Fibroblast of skin of right biceps (primary cell): ENCODE measurements at regions not wholly inside any gene's neighbourhood (a gene's known extent, or its start where the extent isn't known, plus 50 kb on each side); places are given as distances from the start of the nearest gene placed in this dataset.

Experiments
- DNase-seq: peaks from one replicate; pipeline ENCODE4 v3.0.0-alpha.2; 2013

DNA sequence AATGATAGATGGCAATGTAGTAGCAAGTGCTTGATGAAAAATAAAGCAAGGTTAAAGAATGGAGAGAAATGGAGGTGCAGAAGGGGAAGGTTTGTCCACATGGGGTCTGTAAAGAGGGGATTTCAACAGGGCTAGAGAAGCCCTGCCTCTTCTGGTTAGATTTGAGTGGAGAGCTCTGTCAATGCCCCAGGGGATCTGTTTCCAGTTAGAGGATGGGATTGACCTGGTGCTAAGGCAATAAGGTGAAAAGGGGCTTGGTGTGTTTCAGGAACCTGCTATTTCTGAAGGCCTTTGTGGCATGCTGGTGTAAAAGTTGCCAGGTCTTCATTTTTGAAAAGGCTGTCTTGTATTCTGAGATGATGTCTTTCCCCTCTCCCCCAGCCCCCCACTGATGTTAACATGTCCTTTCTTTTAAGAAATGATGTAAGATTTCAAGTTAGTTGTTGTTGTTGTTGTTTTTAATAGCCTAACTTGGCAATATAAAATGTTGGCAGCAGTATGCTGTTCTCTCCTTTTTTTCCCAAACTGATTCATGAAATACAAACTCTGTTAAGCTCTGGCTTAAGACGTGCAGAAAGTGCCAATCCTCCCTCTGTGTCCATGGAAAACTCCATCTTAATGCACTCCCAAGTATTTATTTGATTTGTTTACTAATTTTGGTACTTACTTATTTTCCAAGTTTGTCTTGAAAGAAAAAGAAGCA is 370.3 kb upstream of the ADGRL2 start:
- no peak for DNase-seq

DNA sequence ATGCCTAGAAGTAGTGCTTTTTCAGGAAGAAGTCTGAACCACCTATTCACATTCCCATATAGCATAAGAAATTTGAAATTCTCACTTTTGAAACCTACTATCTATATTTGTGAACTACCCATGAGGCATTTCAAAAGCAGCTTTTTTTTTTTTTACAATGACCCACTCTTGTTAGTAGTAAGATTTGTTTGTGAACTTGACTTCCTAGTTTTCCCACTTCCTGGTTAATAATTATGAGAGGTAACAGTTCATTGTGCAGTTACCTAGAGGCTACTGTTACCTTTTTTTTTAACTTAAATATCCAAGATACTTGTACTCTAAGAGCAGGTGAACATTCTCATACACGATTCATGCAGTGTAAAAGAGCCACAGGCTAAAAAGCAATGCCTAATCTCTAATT is 371.7 kb upstream of the ADGRL2 start:
- DNase-seq, result no peak

DNA sequence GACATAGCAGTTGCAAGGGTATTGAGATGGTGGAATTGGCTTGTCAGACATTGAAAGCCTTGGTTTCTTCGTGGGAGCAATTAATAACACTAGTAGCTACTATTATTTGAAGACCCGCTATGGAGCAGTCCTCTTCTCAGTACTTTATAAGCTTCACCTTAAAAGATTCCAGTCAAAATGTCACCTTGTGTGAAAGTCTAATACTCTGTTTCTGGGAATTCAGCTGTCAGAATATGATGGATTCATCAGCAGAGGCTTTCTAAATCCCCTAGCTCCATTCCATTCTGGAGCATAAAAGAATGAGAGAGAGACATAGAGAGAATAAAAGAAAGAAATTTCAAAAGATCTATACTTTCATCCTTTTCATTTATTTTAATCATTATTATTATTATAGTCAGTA is 375.9 kb upstream of the ADGRL2 start:
- DNase-seq, result no peak

DNA sequence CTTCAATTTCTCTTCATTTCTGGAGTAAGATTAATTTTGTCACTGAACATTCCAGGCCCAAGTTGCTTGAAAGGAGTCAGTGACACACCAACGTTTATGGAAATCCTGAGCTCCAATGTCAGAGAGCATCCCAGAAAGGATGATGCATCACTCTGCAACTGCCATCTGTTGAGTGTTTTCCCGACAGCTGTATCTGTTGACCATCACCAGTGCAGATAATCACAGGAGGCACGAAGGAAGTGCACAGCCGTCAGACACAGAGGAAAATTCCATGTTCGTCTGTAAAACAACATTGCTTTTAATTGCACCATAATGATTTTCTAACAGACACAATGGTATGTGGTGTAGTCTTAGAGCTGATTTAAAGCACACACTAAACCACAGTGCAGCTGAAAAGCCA is 376.7 kb upstream of the ADGRL2 start:
- peak; percentile 46 for DNase-seq

DNA sequence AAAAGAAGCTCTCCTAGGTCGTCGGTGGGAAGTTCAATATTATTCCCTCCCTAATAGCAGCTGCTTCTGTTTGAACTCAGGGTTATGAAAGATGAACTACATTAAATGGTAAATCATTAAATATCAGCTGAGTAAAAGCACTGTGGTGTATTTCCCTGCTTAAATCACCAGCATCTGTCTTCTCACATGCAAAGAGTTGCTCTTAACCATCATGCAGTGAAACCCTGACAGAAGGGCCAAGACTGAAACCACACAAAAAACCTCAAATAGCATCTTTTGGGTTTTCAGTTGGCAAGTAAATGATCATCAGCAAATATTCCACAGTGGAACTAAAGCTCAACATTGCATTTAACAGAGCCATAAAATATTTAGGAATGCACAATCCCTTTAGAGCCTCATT is 380.0 kb upstream of the ADGRL2 start:
- no peak for DNase-seq

DNA sequence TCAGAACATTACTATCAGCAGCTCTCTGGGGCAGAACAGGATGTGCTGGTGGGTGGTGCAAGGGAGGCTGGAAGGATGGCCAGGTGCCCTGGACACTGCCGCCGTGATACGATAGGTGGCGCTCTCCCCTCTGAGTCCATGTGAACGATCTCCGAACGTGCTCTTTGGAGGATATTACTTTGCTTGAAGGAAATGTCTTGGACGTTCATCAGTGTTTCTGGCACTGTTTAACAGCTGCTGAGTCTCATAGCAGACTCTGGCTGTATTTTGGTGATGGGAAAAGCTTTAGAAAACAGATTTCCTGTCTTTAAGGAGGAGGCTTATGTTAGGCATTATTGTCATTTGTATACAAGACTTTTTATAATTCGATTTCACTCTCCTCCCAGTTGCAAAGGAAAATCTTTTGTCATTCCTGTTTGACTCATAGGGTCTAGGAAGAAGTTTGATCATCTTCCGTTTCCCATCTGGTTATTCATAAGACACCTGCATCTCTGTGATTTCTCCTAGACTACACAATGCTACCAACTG is 386.2 kb upstream of the ADGRL2 start:
- DNase-seq, result peak; percentile 50

DNA sequence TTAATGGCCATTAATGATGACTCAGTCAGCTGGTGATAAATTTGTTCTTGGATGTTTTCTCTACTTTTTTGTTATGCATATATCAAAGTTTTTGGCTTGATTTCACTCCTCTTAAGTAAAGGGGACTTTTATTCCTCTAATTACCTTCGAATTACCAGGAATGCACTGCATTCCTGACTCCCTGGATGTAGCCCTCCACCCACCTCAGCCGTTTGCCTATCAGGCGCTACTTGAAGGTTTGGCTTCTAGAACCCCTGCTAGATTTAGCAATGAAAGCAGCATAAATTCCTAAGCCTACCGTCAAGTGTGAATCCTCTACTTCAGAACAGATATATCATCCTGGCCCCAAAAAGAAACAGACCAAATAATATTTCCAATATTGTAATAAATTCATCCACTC is 387.8 kb upstream of the ADGRL2 start:
- DNase-seq, result no peak

DNA sequence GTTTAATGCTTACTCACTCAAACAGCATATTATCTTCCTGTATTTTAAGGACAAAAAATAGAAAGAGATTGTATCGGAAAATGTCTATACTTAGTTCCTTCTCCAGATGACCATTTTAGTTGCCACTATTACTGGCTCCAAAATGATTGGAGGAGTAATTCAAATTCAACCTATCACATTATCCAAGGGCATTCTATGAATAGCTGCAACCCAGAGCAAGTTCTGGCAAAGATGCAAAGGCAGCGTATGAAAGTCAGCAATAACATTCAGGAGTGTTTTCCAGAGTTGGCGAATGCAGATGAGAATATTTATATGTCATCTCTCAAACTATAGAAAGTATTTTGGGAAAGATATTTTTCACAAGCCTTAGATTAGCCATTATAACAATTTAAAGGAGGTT is 389.8 kb upstream of the ADGRL2 start:
- no peak for DNase-seq

DNA sequence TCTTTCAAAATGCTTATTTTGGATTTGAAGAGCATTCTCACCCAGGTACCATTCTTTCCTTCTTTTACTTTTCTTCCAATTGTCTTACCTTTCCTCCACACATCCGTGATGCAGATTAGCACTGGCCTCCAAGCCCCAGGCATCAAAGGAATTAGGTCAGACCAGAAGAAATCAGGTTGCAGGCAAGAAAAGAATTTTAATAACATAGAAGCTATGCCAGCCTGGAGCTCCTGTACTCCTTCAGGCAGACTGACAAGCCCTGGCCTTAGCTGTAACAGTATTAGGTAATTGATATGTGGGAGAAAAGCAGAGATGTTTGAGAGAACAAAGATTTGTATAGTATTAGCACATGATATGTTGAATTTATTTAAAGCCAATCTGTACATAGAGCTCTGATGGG is 390.4 kb upstream of the ADGRL2 start:
- DNase-seq, result no peak

DNA sequence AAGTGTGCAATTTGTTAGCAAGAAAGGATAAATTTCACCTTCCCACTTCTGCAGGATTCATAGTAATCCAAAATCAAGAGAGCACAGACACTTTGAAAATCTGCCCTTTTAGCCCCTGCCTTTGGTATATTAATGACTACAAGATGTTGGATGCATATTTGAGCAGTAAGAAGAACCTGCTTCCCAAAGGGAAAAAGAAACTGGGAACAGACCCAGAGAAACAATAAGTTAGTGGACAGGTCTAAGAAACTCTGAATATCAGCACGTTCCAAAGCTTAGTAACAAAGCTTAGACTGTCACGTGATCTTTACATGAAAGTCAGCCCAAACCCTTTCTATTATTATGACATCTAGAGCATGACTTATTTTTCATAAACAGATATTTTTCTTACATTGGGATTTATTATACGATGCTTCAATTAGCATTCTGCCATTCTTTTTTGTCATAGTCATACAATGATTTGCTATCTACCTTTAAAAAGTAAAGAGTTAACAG is 390.9 kb upstream of the ADGRL2 start:
- no peak for DNase-seq

DNA sequence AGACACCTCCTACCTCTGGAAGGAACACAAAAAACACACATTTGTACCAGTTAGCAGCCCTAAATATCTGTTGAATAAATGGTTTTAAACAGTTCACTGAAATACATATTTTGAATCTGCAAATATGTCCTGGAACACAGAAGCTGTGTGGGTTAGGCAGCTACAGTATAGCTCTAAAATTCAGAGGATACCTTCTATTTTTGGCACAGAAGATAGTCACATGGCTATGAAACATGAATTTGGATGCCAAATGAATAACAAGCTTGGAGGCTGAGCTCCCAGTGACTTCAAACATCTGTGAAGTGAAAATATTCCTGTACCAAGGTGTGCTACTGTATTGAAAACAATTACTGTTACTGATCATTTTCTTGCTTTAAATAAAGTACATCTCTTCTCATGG is 391.5 kb upstream of the ADGRL2 start:
- DNase-seq, result no peak

DNA sequence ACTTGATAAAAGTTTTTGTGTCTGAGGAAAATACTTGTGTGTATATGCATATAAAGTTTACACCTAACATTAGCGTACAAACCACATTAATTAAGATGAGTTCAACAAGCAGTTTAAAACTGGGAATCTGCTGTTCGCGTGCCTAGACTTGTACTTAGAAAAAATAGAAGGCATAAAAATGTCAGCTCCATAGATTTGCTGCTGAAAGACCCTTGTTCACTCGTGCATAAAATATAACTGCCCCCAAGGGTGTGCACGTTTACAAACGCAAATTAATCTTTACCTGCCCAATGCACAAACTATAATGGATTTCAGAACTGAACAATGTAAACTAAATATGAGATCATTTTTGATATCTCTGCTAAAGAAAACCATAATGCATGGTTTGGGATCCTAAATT is 392.3 kb upstream of the ADGRL2 start:
- no peak for DNase-seq

DNA sequence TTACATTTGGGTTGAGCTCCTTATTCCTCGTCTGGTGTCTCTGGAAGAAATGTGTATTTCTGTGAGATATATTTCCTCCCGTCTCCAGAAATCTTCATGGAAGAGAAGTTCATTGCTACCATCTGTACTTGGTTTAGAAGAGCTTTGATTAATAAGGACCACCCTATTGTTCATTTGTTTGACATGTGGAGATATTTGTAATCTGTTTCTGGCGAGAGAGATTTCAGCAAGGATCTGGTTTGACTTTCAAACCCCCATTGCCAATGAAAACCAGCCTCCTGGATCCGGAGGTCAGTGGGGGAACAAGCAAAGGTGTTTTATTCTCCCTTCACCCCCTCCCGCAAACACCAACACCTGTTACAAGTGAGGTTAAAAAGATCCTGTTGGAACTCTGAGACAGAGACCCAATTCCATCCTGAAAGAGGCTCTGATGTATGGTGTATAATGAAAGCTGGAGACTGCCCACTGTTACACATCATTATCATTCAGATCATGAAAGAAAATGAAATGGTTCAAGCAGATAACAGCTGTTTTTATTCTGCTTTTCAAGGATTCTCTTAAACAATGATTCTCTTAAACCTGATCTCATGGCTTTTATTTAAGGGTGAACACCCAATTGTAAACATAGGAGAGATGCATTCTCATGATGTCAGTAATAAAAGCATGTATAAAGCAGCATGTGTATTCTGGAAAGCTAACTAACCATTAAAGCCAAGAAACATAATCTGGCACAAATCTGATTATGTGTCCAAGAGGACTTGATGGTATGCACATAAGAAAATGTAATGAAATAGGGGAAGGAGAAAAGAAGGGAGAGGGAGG is 393.5 kb upstream of the ADGRL2 start:
- DNase-seq, result no peak

DNA sequence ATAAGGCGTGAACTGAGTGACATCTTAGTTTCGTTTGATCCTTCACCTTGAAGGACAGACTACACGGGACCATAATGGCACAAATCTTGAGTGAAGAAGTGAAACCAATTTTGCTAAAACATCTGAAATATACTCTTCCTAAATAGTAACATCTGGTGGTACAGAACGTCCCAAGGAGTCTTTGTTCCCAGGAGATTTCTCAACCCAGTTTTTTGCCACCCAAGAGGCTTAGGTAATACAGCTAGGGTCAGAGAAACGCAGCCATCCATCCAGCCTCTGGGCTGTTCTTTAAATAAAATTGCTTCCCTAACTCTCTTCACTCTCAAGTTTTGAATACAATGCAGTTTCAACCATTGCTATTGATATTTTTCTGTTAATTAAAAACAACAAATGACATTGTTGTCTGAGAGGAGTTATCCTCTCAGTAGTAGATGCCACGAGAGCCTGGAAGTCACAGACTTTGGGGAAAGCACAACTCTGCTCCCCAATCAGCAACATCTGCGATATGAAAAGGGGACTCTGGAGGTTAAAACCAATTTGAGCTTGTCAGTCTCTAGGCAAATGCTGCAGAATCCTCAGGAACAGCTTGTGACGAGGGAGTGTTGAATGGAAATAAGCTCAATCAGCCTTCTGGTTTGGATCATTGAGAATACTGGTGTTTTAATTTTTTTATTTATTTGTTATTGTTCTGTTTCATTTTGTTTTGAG is 394.3 kb upstream of the ADGRL2 start:
- DNase-seq, result no peak

DNA sequence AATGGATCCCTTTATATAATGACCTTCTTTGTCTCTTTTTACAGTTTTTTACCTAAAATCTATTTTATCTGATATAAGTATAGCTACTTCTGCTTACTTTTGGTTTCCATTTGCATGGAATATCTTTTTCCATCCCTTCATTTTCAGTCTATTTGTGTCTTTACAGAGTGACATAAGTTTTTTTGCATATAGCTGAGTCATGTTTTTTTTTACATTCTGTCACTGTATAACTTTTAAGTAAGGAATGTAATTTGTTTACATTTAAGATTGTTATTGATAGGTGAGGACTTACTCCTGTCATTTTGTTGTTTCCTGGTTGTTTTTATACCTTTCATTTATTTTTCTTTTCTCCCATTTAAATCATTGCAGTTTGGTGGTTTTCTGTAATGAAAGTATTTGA is 402.7 kb upstream of the ADGRL2 start:
- no peak for DNase-seq

DNA sequence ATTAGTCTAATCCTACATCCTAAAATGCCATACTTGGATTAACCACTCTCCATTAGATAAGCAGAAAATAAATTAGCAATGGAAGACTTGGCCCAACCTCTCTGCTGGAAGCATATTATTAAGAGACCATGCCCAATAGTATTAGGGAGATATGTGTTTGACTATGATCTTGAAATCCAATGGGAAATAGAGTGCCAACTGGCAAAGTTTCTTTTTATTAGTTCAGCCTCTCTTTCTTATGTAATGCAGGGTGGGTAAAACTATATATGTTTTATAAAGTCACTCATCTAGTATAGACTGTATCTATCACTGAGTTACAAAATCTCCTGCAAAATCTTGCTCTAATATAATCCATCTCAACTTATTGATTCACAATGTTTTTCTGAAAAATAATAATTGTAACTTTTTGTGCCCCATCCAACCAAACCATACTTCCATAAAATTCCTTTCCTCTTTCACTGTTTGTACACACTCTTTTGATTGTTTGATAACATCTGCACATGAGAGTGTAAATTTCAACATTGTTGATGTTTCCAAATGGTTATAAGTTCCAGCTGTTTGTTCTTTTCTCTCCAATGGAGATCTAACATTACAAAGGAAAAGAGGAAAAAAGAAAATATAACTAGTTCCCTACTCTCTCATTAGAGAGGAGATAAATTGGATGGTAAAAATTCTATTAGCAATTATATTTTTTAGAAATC is 408.1 kb upstream of the ADGRL2 start:
- no peak for DNase-seq

DNA sequence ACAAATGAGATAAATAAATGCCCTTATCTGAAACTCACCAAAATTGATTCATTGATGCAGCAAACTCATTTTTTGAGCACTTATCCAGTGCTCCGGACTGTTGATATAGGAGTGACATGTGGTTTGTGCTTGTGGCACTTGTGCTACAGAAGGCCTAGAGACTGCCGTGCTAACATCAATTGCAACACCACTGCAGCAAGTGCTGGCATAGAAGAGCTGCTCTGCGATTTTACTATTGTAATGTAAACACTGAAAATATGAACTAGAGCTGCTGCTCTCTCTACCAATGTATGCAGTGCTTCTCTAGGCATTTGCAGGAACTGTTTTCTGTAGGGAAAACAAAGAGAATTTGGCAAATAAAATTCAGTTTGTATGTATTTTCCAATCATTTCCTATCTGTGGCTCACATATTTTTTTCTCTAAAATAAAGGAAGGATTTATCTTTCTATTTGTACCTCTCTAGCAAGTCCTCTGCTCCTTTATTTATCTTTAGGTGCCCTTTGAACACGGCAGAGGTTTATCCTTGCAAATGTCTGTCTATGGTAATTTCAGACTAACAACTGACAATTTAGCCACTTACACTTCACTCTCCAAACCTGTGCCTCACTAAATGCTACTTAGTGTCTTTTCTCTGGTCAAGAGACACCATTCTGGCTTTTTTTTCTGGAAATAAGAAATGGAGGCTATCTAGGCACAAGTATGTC is 409.5 kb upstream of the ADGRL2 start:
- DNase-seq, result no peak

DNA sequence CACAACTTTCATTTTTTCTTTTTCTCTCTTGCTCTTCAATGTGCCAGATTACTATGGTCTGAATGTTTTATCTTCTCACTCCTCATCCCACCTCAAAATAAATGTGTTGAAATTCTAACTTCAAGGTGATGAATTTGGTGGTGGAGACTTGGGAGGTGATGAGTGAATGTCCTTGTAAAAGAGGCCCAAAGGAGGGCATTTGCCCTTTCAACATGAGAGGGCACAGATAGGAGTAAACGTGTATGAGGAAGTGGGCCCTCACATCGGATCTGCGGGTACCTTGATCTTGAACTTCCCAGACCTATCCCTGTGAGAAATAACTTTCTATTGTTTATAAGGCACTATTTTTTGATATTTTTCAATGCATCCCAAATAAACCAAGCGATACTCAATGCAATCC is 412.3 kb upstream of the ADGRL2 start:
- no peak for DNase-seq

DNA sequence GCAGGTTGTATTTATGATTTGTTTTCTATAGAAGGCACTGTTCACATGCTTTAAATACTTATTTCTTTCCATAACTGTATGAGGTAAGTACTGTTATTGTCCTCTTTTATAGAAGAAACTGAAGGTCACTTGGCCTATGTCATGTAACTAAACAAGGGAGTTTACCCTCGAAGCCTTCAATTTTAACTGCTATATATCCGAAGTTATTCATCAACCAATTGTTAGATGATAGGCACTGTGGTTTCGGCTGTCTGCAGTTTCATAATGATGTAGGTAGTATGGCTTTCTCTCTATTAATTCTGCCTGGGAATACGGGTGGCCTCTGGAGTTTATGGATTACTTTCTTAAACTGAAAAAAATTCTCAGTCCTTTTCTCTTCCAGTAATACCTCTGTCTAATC is 413.3 kb upstream of the ADGRL2 start:
- no peak for DNase-seq

DNA sequence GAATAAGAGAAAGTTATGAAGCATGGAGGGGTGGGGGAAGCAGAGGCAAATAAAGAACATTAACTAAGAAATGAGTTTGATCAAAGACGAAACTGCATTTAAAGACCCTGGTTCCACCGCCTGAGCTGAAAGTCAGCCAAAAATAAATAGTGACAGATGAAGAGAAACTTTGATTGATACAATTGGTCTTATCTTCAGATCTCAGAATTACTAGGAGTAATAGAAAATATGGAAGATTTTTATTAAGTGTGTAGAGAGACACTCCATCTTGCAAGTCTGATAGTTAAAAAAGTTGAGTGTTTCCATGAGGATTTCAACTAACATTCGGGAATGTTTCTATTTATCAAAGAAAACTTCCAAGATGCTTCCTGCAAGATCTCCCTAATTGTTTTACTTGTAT is 418.2 kb upstream of the ADGRL2 start:
- no peak for DNase-seq

DNA sequence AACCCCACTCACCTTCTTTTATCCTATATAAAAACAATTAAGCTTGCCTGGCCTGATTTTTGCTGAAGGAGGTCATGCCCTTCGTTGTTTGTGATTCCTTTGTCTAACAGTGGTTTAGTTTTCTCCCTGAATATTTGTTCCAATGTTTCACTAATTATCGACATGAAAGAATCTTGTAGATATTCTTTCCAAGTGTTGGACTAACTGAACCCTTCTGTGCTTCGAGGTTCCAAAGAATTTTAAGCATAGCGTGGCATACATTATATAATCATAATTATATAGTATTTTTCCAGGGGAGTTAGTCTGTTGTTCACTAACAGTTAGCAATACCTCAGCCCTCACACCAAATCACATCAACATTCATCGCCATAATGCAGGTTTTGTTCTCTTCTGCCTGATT is 418.9 kb upstream of the ADGRL2 start:
- DNase-seq, result no peak

DNA sequence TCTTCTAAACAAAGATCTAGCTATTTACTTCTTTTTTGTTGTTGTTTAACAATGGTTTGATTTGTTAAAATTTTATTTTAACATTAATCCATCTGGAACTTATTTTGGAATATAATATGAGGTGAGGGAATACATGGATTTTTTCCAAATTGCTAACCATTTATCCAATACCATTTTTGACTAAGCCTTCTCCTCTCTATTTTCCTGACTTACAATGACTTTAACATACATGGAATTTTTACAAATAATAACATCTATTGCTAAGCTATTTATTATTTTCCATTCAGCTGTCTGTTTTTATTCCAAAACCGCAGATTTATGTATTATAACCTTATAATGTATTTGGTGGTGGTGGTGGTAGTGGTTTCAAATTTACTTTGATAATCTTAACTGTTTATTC is 420.3 kb upstream of the ADGRL2 start:
- no peak for DNase-seq
